WI38 (cell line): ENCODE measurements at regions not wholly inside any gene's neighbourhood (a gene's known extent, or its start where the extent isn't known, plus 50 kb on each side); places are given as distances from the start of the nearest gene placed in this dataset.

ENCODE experiments used
- H3K4me3 ChIP-seq: 2 replicates; pipeline ENCODE4 v1.5.1; 2011; ENCODE audit warnings: low read depth, mild to moderate bottlenecking, control low read depth, low read length
- CTCF ChIP-seq: IDR thresholded peaks from 2 replicates; pipeline ENCODE4 v1.5.1; 2012; ENCODE audit warnings: low read depth, mild to moderate bottlenecking, control low read depth, low read length

- no peak for TF ChIP-seq CTCF
- no peak overlapping the region for H3K4me3 ChIP-seq
Observed at GRCh38 chr15:62472616-62473299, 307.7 kb upstream of the C2CD4B start.

- H3K4me3 ChIP-seq = no peak overlapping the region
- TF ChIP-seq CTCF = no peak
Observed at GRCh38 chr15:62474021-62474770, 309.1 kb upstream of the C2CD4B start.

GRCh38 chr15:62474771-62475124, 309.7 kb upstream of the C2CD4B start:
- TF ChIP-seq CTCF = no peak
- H3K4me3 ChIP-seq = no peak overlapping the region

- H3K4me3 ChIP-seq = no peak overlapping the region
- no peak for TF ChIP-seq CTCF
Observed at GRCh38 chr15:62475591-62475990, 310.5 kb upstream of the C2CD4B start.

GRCh38 chr15:62476163-62476562, 311.1 kb upstream of the C2CD4B start:
- H3K4me3 ChIP-seq = no peak overlapping the region
- no peak for TF ChIP-seq CTCF

- no peak overlapping the region for H3K4me3 ChIP-seq
- TF ChIP-seq CTCF = no peak
Observed at GRCh38 chr15:62477929-62478328, 312.8 kb upstream of the C2CD4B start.

GRCh38 chr15:62482785-62483429, 317.8 kb upstream of the C2CD4B start:
- H3K4me3 ChIP-seq = no peak overlapping the region
- TF ChIP-seq CTCF = no peak
